ENCODE measurements at regions not wholly inside any gene's neighbourhood (a gene's known extent, or its start where the extent isn't known, plus 50 kb on each side); places are given as distances from the start of the nearest gene placed in this dataset.

DNA sequence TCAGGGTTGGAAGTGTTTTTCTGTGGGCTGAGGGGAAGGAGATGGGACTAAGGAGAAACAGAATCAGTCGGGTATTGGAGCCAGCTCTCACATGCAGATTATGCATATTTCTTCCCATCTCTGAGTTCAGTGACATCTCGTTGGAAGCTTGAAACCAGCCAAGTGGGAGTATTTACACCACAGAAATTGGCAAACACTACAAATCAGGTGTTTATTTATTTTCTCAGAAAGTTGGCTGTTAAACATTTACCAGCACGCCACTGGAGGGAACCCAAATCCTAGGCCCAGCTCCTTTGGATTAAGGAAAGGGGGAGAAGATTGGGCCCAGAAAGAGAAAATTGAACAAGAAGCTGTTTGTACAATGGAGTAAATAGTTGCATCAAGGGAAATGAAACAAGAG is 72.1 kb upstream of the PITX1 start:
- no peak for TF ChIP-seq POLR2A (IDR thresholded peaks at IDR 0.05)
- TF ChIP-seq, protein P1, sequence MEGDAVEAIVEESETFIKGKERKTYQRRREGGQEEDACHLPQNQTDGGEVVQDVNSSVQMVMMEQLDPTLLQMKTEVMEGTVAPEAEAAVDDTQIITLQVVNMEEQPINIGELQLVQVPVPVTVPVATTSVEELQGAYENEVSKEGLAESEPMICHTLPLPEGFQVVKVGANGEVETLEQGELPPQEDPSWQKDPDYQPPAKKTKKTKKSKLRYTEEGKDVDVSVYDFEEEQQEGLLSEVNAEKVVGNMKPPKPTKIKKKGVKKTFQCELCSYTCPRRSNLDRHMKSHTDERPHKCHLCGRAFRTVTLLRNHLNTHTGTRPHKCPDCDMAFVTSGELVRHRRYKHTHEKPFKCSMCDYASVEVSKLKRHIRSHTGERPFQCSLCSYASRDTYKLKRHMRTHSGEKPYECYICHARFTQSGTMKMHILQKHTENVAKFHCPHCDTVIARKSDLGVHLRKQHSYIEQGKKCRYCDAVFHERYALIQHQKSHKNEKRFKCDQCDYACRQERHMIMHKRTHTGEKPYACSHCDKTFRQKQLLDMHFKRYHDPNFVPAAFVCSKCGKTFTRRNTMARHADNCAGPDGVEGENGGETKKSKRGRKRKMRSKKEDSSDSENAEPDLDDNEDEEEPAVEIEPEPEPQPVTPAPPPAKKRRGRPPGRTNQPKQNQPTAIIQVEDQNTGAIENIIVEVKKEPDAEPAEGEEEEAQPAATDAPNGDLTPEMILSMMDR (IDR thresholded peaks at IDR 0.05) = no peak
